ENCODE measurements at regions not wholly inside any gene's neighbourhood (a gene's known extent, or its start where the extent isn't known, plus 50 kb on each side); places are given as distances from the start of the nearest gene placed in this dataset.
"Not testable (repeated sequence)": the region's sequence is repeated elsewhere in the genome, so short reads cannot be mapped to it uniquely, and the experiment has no call there.

DNA sequence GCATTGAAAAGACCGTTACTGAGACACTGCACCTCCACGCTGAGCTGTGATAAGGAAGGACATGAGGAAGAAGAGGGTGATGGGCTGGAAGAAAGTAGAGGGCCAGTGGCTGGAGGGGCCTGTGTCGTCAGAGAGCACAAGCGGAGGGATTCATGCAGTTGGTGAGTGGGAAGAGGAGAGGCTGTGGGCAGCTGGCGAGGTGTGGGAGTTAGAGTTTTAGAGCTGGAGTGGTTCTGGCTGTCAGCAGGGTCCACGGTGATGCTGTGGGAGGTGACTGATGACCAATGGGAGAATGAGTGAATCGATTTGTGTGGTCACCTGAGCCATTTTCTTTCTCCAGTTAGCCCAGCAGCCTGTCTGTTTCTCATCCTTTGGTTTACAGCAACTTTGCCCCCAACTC lies 66.2 kb upstream of the SLC2A1 start:
- H3K27ac ChIP-seq: no peak overlapping the region
- no peaks in the 10 kb centered on the region; the same call in 1 of the 2 replicates for H3K9me3 ChIP-seq (replicated peaks)
- no peaks in the 10 kb centered on the region for H3K27me3 ChIP-seq (replicated peaks)
- DNase-seq (ENCODE audit: low read depth in 1 of 2, low spot score in 2 of 2): no peak
- no peak overlapping the region for H3K4me3 ChIP-seq
- H3K36me3 ChIP-seq: no peaks in the 10 kb centered on the region
- no peaks in the 10 kb centered on the region for H3K4me1 ChIP-seq (replicated peaks)

DNA sequence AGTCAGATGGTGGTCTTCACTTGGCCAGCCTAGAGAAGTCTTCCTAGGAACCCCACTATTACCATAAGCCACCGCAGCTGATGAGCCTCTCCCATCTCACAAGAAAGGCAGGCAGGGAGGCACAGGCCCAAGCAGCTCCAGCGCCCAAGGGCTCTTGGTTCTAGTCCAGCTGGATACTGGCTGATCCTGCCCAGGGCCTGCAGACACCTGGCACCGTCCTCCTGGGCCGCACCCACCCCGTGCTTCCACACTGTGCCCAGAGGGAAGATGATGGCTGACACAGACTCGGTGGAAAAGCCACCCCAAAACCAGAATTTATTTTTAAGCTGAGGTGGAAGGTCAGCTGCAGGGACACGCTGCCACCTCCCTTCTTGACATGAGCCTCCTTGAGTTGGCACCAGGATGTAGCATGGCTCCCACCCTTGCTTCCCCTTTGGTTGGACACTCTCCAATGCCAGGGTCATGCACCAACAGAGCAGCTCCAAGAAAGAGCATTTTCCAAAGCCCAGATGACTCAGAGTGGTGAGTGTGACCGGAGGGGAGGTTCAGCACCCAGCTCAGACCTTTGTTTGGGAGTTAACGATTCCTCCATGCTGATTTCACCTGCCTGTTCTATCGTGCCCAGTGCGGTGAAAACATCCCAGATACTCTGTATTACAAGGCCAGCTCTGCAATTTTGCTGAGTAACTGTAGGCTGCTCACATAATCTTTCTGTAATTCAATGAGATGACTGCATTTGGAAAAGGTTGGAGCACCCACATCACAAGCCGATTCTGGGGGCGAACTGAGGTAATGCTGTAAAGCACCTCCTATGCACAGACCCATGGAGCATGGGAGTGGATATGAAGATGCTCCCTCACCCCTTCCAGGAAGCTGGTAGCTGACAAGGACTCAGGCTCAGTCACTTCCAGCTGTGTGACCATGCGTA lies 63.1 kb upstream of the SLC2A1 start:
- H3K27me3 ChIP-seq (replicated peaks): no peaks in the 10 kb centered on the region
- no peak overlapping the region for H3K4me3 ChIP-seq
- DNase-seq (ENCODE audit: low read depth in 1 of 2, low spot score in 2 of 2): no peak
- H3K9me3 ChIP-seq (replicated peaks): no peaks in the 10 kb centered on the region; the same call in 1 of the 2 replicates
- H3K27ac ChIP-seq: no peak overlapping the region
- no peaks in the 10 kb centered on the region for H3K36me3 ChIP-seq
- H3K4me1 ChIP-seq (replicated peaks): no peaks in the 10 kb centered on the region

DNA sequence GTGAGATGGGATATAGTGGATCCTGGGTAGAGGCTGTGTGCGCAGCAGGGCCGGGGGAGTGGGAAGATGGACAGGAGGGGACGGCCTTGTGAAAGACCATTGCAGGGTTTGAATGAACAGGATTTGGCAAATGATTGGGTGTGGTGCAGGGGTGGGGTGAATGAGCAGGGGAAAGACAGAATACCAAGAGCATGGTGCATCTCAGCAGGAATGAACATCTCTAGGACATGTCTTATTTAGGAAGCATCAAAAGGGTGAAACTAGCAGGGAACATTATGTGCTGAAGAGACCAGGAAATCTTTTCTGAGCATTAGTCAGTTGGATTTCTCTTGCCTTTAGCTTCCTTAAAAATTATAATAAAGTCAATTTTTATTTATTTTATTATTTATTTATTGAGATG lies 60.6 kb upstream of the SLC2A1 start:
- H3K4me1 ChIP-seq (replicated peaks): no peaks in the 10 kb centered on the region
- no peaks in the 10 kb centered on the region for H3K36me3 ChIP-seq
- H3K27me3 ChIP-seq (replicated peaks): 0 out of 2 replicates have a peak, but pooled peaks cover under 1% of the 10 kb centered on the region
- DNase-seq (ENCODE audit: low read depth in 1 of 2, low spot score in 2 of 2): no peak
- H3K9me3 ChIP-seq (replicated peaks): no peaks in the 10 kb centered on the region; the same call in 1 of the 2 replicates
- H3K4me3 ChIP-seq: no peak overlapping the region
- no peak overlapping the region for H3K27ac ChIP-seq

DNA sequence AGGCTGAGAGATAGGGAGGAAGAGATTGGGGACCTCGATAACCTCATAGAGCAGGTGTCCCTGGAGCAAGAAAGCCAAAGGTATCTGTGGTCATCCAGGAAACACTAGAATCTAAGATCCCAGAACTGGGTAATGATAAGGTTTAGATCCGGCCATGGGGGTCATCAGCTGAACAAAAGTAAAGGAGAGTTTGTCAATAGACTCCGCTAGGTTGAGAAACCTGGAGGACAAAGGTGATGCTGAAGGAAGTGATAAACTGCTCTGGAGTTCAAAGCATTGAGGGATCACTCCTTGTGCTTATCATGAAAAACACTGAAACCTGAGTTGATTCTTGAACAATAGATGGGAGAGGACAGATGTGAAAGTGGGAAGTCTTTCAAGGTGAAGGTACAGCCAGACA lies 59.5 kb upstream of the SLC2A1 start:
- DNase-seq (ENCODE audit: low read depth in 1 of 2, low spot score in 2 of 2): no peak
- no peak overlapping the region for H3K27ac ChIP-seq

DNA sequence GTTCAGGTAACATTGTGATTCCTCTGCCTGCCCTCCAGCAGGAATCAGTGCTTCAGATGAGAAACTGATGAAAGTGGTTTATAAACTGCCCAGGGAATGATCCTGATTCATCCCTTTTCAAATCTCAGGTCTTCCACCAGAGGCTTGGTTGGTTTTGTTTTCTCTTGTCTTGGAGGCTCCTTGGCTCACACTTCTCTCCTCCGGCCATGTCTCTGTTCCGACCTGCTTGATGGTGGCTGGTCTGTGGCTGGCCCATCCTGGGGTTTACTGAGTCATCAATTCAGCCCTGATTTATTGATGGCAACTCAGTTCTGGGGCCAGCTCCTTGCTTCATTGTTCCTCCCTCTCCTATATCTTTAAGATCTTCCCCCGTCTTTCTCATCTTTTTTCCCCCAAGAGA lies 56.6 kb upstream of the SLC2A1 start:
- Histone ChIP-seq H3K27ac (no peak overlapping the region), H3K4me1 (replicated peaks) (no peaks in the 10 kb centered on the region)
- DNase-seq (ENCODE audit: low read depth in 1 of 2, low spot score in 2 of 2): no peak

More for the DNA sequence above, 59.5 kb upstream of the SLC2A1 start:
- Histone ChIP-seq H3K4me1 (replicated peaks) (no peaks in the 10 kb centered on the region), H3K9me3 (replicated peaks) (no peaks in the 10 kb centered on the region; the same call in 1 of the 2 replicates), H3K36me3 (no peaks in the 10 kb centered on the region), H3K4me3 (no peak overlapping the region), H3K27me3 (replicated peaks) (0 out of 2 replicates have a peak, but pooled peaks cover 3% of the 10 kb centered on the region)

DNA sequence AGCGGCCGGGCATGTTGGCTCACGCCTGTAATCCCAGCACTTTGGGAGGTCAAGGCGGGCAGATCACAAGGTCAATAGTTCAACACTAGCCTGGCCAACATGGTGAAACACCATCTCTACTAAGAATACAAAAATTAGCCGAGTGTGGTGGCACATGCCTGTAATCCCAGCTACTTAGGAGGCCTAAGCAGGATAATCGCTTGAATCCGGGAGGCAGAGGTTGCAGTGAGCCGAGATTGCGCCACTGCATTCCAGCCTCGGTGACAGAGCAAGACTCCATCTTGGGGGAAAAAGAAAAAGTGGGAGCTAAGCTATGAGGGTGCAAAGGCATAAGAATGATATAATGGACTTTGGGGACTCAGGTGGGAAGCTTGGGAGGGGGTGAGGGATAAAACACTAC lies 55.9 kb upstream of the SLC2A1 start:
- DNase-seq (ENCODE audit: low read depth in 1 of 2, low spot score in 2 of 2); H3K9me3 ChIP-seq (replicated peaks); H3K27me3 ChIP-seq (replicated peaks); H3K27ac ChIP-seq; H3K4me1 ChIP-seq (replicated peaks); H3K4me3 ChIP-seq; H3K36me3 ChIP-seq: not testable (repeated sequence)

More for the DNA sequence above, 56.6 kb upstream of the SLC2A1 start:
- H3K36me3 ChIP-seq: no peaks in the 10 kb centered on the region
- H3K4me3 ChIP-seq: no peak overlapping the region
- H3K27me3 ChIP-seq (replicated peaks): 0 out of 2 replicates have a peak, but pooled peaks cover 3% of the 10 kb centered on the region
- no peaks in the 10 kb centered on the region; the same call in 1 of the 2 replicates for H3K9me3 ChIP-seq (replicated peaks)

DNA sequence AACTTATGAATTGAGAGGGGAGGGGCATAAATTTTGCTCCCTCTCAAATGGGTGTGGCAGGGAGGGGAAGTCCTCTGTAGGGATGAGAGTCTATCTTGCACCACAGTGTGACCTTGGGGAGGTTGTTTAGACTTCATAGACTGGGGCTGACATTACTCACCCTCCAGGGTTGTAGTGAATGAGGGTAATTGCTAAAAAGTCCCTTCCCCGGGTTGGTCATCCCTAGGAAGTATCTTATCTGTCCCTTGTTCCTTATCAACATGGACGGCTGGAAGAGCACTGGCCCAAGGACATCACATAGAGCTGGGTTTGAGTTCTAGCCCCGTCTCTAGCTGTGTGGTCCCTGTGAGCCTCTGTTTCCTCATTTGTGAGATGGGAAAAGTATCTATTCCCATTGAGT lies 52.4 kb upstream of the SLC2A1 start:
- DNase-seq (ENCODE audit: low read depth in 1 of 2, low spot score in 2 of 2): no peak

DNA sequence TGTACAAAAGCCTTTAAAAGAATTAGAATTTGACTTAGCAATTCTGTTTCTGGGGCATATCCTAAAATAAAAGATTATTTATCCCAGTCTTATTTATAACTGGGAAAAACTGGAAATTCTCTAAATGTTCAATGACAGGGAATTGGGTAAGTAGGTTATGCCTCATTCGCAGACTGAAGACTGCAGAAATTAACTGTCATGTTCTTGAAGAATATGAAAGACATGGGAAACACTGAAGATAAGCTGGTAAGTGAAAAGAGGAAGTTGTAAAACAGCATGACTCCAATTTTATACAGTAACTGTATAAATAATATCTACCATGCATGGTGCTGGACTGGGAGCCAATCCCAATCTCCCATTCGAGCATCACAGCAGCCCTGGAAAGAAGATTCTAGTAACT lies 50.6 kb upstream of the SLC2A1 start:
- no peak for DNase-seq (ENCODE audit: low read depth in 1 of 2, low spot score in 2 of 2)
- no peak overlapping the region for H3K4me3 ChIP-seq
- no peak overlapping the region for H3K27ac ChIP-seq

More for the DNA sequence above, 52.4 kb upstream of the SLC2A1 start:
- Histone ChIP-seq H3K36me3 (no peaks in the 10 kb centered on the region), H3K4me1 (replicated peaks) (peaks cover 13% of the 10 kb centered on the region), H3K27ac (no peak overlapping the region), H3K4me3 (no peak overlapping the region), H3K27me3 (replicated peaks) (0 out of 2 replicates have a peak, but pooled peaks cover 3% of the 10 kb centered on the region), H3K9me3 (replicated peaks) (no peaks in the 10 kb centered on the region)

DNA sequence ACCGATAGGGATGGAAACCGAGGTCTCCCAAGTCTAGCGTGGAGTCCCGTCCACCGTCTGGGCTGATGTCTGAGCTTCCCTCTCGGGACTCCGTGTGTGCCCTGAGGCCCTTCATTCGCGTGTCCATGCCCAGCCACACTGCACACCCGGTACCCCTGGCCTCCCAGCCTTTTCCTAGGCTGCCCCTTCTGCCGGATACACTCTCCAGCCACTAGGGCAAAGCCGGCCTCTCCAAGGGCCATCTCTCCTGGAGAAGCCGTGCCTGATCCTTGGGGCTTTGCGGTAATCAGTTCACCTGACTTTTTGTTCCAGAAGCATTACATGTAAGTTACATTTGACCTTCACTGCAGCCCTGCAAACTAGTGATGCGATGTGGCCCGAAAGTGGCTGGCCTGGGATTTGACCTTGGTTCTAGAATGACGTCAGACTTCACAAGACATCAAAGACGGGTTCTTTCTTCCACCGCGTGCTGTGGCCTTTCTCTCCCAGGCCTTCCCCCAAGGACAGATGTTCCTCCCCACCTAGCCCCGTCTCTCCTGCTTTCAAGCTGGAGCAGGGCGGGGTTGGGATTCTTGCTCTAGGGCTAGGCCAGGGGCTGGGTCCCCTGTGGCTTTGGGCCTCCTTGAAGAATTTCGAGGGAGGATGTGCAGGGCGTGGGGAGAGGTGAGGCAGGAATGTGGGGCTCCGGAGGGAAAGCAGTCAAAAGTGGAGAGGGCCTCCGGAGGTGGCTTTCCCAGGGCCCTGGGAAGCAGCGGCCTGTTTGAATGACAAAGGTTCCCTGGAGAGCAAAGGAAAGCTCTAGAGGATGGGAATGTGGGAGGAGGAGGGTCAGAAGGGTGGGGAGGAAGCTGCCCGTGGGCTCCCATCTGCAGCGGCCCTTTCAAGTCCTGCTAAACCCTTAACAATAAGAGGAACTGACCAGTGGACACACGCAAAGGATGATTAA lies 49.7 kb upstream of the SLC2A1 start:
- DNase-seq (ENCODE audit: low read depth in 1 of 2, low spot score in 2 of 2): no peak
- peaks cover 15% of the 10 kb centered on the region for H3K4me1 ChIP-seq (replicated peaks)
- H3K36me3 ChIP-seq: no peaks in the 10 kb centered on the region
- no peaks in the 10 kb centered on the region for H3K9me3 ChIP-seq (replicated peaks)
- H3K27ac ChIP-seq: no peak overlapping the region
- no peak overlapping the region for H3K4me3 ChIP-seq
- no peaks in the 10 kb centered on the region for H3K27me3 ChIP-seq (replicated peaks)

More for the DNA sequence above, 50.6 kb upstream of the SLC2A1 start:
- 0 out of 2 replicates have a peak, but pooled peaks cover 3% of the 10 kb centered on the region for H3K27me3 ChIP-seq (replicated peaks)
- H3K4me1 ChIP-seq (replicated peaks): peaks cover 15% of the 10 kb centered on the region
- H3K36me3 ChIP-seq: no peaks in the 10 kb centered on the region
- H3K9me3 ChIP-seq (replicated peaks): no peaks in the 10 kb centered on the region
